HG03558 (cell line): ENCODE measurements at regions not wholly inside any gene's neighbourhood (a gene's known extent, or its start where the extent isn't known, plus 50 kb on each side); places are given as distances from the start of the nearest gene placed in this dataset.

Experiments used
- ATAC-seq: cut with Tn5 transposase; IDR thresholded peaks from one replicate; pipeline ENCODE4 v1.9.1; 2021; ENCODE audit warnings: moderate number of reproducible peaks; ENCODE audit not compliant: unreplicated experiment; ENCODE audit errors: extremely low read depth

GRCh38 chr10:78868861-78869260 lies 199.9 kb upstream of the ZMIZ1 start:
- no peak for ATAC-seq

GRCh38 chr10:78869508-78870454 lies 199.0 kb upstream of the ZMIZ1 start:
- no peak for ATAC-seq

- no peak for ATAC-seq
These were observed 198.3 kb upstream of the ZMIZ1 start for GRCh38 chr10:78870458-78870857.

- ATAC-seq: no peak
These were observed 197.0 kb upstream of the ZMIZ1 start for GRCh38 chr10:78871796-78872195.

GRCh38 chr10:78873413-78873812 lies 195.4 kb upstream of the ZMIZ1 start:
- no peak for ATAC-seq

GRCh38 chr10:78875331-78875877 lies 193.4 kb upstream of the ZMIZ1 start:
- no peak for ATAC-seq

GRCh38 chr10:78875932-78876331 lies 192.8 kb upstream of the ZMIZ1 start:
- ATAC-seq: no peak

GRCh38 chr10:78876449-78876848 lies 192.3 kb upstream of the ZMIZ1 start:
- ATAC-seq: no peak

GRCh38 chr10:78879621-78880020 lies 189.1 kb upstream of the ZMIZ1 start:
- ATAC-seq: no peak

GRCh38 chr10:78886129-78886528 lies 182.6 kb upstream of the ZMIZ1 start:
- ATAC-seq: no peak

- no peak for ATAC-seq
These were observed 179.2 kb upstream of the ZMIZ1 start for GRCh38 chr10:78889536-78890063.

- no peak for ATAC-seq
These were observed 178.3 kb upstream of the ZMIZ1 start for GRCh38 chr10:78890506-78890905.

GRCh38 chr10:78891741-78892140 lies 177.0 kb upstream of the ZMIZ1 start:
- no peak for ATAC-seq

- ATAC-seq: no peak
These were observed 176.2 kb upstream of the ZMIZ1 start for GRCh38 chr10:78892338-78893176.

GRCh38 chr10:78893217-78893616 lies 175.5 kb upstream of the ZMIZ1 start:
- ATAC-seq: no peak

- no peak for ATAC-seq
These were observed 174.5 kb upstream of the ZMIZ1 start for GRCh38 chr10:78894089-78894840.

- ATAC-seq: no peak
These were observed 173.9 kb upstream of the ZMIZ1 start for GRCh38 chr10:78894841-78895195.

GRCh38 chr10:78895469-78895868 lies 173.3 kb upstream of the ZMIZ1 start:
- ATAC-seq: no peak

GRCh38 chr10:78896159-78896928 lies 172.4 kb upstream of the ZMIZ1 start:
- no peak for ATAC-seq
